A549 (cell line): ENCODE measurements at regions not wholly inside any gene's neighbourhood (a gene's known extent, or its start where the extent isn't known, plus 50 kb on each side); places are given as distances from the start of the nearest gene placed in this dataset.

Experiments
- CHD4 ChIP-seq: fragments of 200-600 bp; sonication (generic); IDR thresholded peaks from 2 replicates; pipeline ENCODE4 v1.6.1; 2016; ENCODE audit warnings: antibody characterized with exemption, mild to moderate bottlenecking, borderline replicate concordance
- MYC ChIP-seq: IDR thresholded peaks from 2 replicates; pipeline ENCODE4 v1.6.1; 2012; ENCODE audit warnings: mild to moderate bottlenecking, inconsistent platforms, low read length, improper control_type of control experiment, borderline replicate concordance

DNA sequence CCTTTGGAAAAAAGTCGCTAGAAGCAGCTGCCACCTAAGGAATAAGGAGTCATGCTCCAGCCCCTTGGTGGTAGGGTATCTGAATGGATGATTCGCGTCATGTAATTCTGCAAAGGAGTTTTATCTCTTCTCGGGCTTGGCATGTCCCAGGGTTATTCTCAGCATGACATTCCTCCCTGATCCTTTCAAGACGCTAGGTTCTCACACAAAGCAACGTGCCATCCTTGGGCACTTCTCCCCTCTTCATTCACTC lies 355.6 kb downstream of the MYCN start:
- TF ChIP-seq MYC (no peak), CHD4 (no peak)
